MM.1S (cell line): ENCODE measurements at regions not wholly inside any gene's neighbourhood (a gene's known extent, or its start where the extent isn't known, plus 50 kb on each side); places are given as distances from the start of the nearest gene placed in this dataset.

Experiments
- EZH2 ChIP-seq: fragments of 300-600 bp; sonication (generic); optimal IDR thresholded peaks from 2 replicates; pipeline ENCODE3; 2017; ENCODE audit warnings: low read depth, mild to moderate bottlenecking, antibody characterized with exemption, low read length, mixed read lengths
- TF ChIP-seq, protein P1 (sequence below): fragments of 300-600 bp; sonication (generic); IDR thresholded peaks from 2 replicates; pipeline ENCODE4 v1.5.1; 2016; ENCODE audit warnings: antibody characterized with exemption, low read length, mixed read lengths

DNA sequence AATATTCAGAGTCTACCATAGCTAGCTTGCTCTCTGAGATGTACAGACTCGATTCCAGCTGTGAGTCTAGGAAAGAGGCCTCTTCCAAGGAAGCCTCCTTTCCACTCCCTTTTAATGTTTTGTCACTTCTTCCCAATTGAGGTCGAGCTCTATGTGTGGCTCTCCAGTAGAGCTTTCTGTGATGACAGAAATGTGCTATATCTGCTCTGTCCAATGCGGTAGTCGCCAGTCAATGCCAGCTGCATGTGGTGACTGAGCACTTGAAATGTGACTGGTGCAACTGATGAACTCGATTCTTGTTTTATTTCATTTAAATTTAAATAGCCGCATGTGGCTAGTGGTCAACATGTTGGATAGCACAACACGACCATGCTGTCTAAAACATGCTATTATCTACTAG is 387.0 kb upstream of the NRP1 start:
- TF ChIP-seq, protein P1, sequence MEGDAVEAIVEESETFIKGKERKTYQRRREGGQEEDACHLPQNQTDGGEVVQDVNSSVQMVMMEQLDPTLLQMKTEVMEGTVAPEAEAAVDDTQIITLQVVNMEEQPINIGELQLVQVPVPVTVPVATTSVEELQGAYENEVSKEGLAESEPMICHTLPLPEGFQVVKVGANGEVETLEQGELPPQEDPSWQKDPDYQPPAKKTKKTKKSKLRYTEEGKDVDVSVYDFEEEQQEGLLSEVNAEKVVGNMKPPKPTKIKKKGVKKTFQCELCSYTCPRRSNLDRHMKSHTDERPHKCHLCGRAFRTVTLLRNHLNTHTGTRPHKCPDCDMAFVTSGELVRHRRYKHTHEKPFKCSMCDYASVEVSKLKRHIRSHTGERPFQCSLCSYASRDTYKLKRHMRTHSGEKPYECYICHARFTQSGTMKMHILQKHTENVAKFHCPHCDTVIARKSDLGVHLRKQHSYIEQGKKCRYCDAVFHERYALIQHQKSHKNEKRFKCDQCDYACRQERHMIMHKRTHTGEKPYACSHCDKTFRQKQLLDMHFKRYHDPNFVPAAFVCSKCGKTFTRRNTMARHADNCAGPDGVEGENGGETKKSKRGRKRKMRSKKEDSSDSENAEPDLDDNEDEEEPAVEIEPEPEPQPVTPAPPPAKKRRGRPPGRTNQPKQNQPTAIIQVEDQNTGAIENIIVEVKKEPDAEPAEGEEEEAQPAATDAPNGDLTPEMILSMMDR: no peak
- no peak for TF ChIP-seq EZH2
